ENCODE measurements at regions not wholly inside any gene's neighbourhood (a gene's known extent, or its start where the extent isn't known, plus 50 kb on each side); places are given as distances from the start of the nearest gene placed in this dataset.

- Mint-ChIP-seq H3K4me1 (ENCODE audit: low read depth) (no peaks in the 10 kb centered on the region), H3K36me3 (ENCODE audit: low read depth) (no peaks in the 10 kb centered on the region), H3K27ac (no peak overlapping the region), H3K9me3 (peaks cover 5% of the 10 kb centered on the region), H3K4me3 (no peak overlapping the region), H3K27me3 (peaks cover 27% of the 10 kb centered on the region)
- ATAC-seq (ENCODE audit: poor library complexity) (no peak), DNase-seq (no peak)
- intact Hi-C loops (cut with DNase I, micrococcal nuclease): no loop called here
- Histone ChIP-seq H3K27ac (ENCODE audit: low read depth in 1 of 2, low read length in 2 of 2) (no peak overlapping the region), H3K36me3 (ENCODE audit: insufficient read depth, low read length) (no peaks in the 10 kb centered on the region), H3K4me3 (ENCODE audit: low read length) (no peak overlapping the region), H3K9me3 (ENCODE audit: control insufficient read depth in 1 of 2, insufficient read depth in 1 of 2, low read length in 2 of 2) (peaks cover 5 to 28% of the 10 kb centered on the region in 2 experiments), H3K27me3 (ENCODE audit: control insufficient read depth in 1 of 2, insufficient read depth in 2 of 2, low read length in 2 of 2) (peaks cover 3 to 8% of the 10 kb centered on the region in 2 experiments), H3K4me1 (ENCODE audit: insufficient read depth, low read length) (no peaks in the 10 kb centered on the region)
- CTCF ChIA-PET: interaction anchor here (3.1 kb wide), 1 partner anchor 10 kb away, joined by 9 read pairs; no protein-coding TSS in a partner anchor
- POLR2A ChIA-PET: no interaction called here
- no peak for TF ChIP-seq CTCF (IDR thresholded peaks at IDR 0.05)
Observed at GRCh38 chr19:13579388-13580060, 73.2 kb upstream of the CACNA1A start.

DNA sequence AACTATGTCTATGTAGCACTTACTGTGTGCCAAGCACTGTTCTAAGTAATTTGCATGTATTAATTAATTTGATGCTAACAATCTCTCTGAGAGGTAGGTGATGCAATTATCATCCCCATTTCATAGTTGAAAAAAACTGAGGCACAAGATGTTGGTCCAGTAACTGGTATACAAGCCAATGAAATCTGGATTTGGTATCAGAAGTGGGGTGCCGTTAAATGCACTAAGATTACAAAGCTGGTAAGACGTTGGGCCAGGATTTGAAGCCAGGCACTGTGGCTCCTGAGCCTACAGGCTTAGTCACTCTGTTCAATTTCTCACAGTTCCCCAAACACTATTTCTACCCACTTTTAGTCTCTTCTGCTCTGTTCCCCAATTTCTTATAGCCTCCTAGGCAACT, 70.4 kb upstream of the CACNA1A start:
- no peak for TF ChIP-seq CTCF (IDR thresholded peaks at IDR 0.05)
- Histone ChIP-seq H3K27me3 (ENCODE audit: control insufficient read depth in 1 of 2, insufficient read depth in 2 of 2, low read length in 2 of 2) (peaks cover 3 to 8% of the 10 kb centered on the region in 2 experiments), H3K27ac (ENCODE audit: low read depth in 1 of 2, low read length in 2 of 2) (no peak overlapping the region), H3K9me3 (ENCODE audit: control insufficient read depth in 1 of 2, insufficient read depth in 1 of 2, low read length in 2 of 2) (peaks cover 5 to 28% of the 10 kb centered on the region in 2 experiments), H3K4me1 (ENCODE audit: insufficient read depth, low read length) (no peaks in the 10 kb centered on the region), H3K4me3 (ENCODE audit: low read length) (no peak overlapping the region), H3K36me3 (ENCODE audit: insufficient read depth, low read length) (no peaks in the 10 kb centered on the region)
- no peak overlapping the region for H3K4me3 Mint-ChIP-seq
- ChIA-PET CTCF (interaction anchor here (3.1 kb wide), 1 partner anchor 13 kb away, joined by 9 read pairs; no protein-coding TSS in a partner anchor), POLR2A (no interaction called here)
- H3K27me3 Mint-ChIP-seq: peaks cover 36% of the 10 kb centered on the region
- ATAC-seq (ENCODE audit: poor library complexity): no peak
- DNase-seq: no peak
- H3K27ac Mint-ChIP-seq: no peak overlapping the region
- peaks cover 5% of the 10 kb centered on the region for H3K9me3 Mint-ChIP-seq
- no peaks in the 10 kb centered on the region for H3K36me3 Mint-ChIP-seq (ENCODE audit: low read depth)
- no peaks in the 10 kb centered on the region for H3K4me1 Mint-ChIP-seq (ENCODE audit: low read depth)
- intact Hi-C loops (cut with DNase I, micrococcal nuclease): no loop called here

GRCh38 chr19:13574933-13575332, 68.7 kb upstream of the CACNA1A start:
- Mint-ChIP-seq H3K9me3 (peaks cover 5% of the 10 kb centered on the region), H3K27ac (no peak overlapping the region), H3K4me3 (no peak overlapping the region), H3K27me3 (peaks cover 48% of the 10 kb centered on the region), H3K4me1 (ENCODE audit: low read depth) (no peaks in the 10 kb centered on the region), H3K36me3 (ENCODE audit: low read depth) (no peaks in the 10 kb centered on the region)
- no peak overlapping the region for H3K27ac ChIP-seq (ENCODE audit: low read depth in 1 of 2, low read length in 2 of 2)
- H3K9me3 ChIP-seq (ENCODE audit: control insufficient read depth in 1 of 2, insufficient read depth in 1 of 2, low read length in 2 of 2): peaks cover 5 to 28% of the 10 kb centered on the region in 2 experiments
- H3K4me1 ChIP-seq (ENCODE audit: insufficient read depth, low read length): no peaks in the 10 kb centered on the region
- CTCF ChIA-PET: interaction anchor here (1.2 kb wide), 1 partner anchor 14 kb away, joined by 3 read pairs; no protein-coding TSS in a partner anchor
- no peaks in the 10 kb centered on the region for H3K36me3 ChIP-seq (ENCODE audit: insufficient read depth, low read length)
- POLR2A ChIA-PET: no interaction called here
- DNase-seq: no peak
- TF ChIP-seq CTCF (IDR thresholded peaks at IDR 0.05): no peak
- intact Hi-C loops (cut with DNase I, micrococcal nuclease): no loop called here
- no peak for ATAC-seq (ENCODE audit: poor library complexity)
- no peak overlapping the region for H3K4me3 ChIP-seq (ENCODE audit: low read length)
- peaks cover 3 to 8% of the 10 kb centered on the region in 2 experiments for H3K27me3 ChIP-seq (ENCODE audit: control insufficient read depth in 1 of 2, insufficient read depth in 2 of 2, low read length in 2 of 2)
